WTC11 (cell line): ENCODE measurements at regions not wholly inside any gene's neighbourhood (a gene's known extent, or its start where the extent isn't known, plus 50 kb on each side); places are given as distances from the start of the nearest gene placed in this dataset.

ENCODE experiments used
- ATF1 ChIP-seq: sonication (generic); formaldehyde crosslinking; IDR thresholded peaks from 2 replicates; pipeline ENCODE4 v1.8.1; 2023; ENCODE audit warnings: mild to moderate bottlenecking, moderate library complexity, missing genetic modification reagents
- CTCF ChIP-seq: fragments of 200-600 bp; IDR thresholded peaks from 2 replicates; pipeline ENCODE4 v1.8.0; 2022; ENCODE audit warnings: antibody characterized with exemption
- SP1 ChIP-seq: sonication (generic); formaldehyde crosslinking; conservative IDR thresholded peaks from 2 replicates; pipeline ENCODE4 v1.8.1; 2022; ENCODE audit warnings: missing genetic modification reagents
- USF1 ChIP-seq: sonication (generic); formaldehyde crosslinking; IDR thresholded peaks from 2 replicates; pipeline ENCODE4 v1.8.0; 2022; ENCODE audit warnings: mild to moderate bottlenecking, missing genetic modification reagents

GRCh38 chr6:91633374-91634111 lies 1046.7 kb upstream of the MAP3K7 start:
- TF ChIP-seq ATF1 (CRISPR knock-in tag) (no peak), SP1 (no peak), USF1 (CRISPR knock-in tag) (no peak), CTCF (no peak)
